HG03139 (cell line): ENCODE measurements at regions not wholly inside any gene's neighbourhood (a gene's known extent, or its start where the extent isn't known, plus 50 kb on each side); places are given as distances from the start of the nearest gene placed in this dataset.
A peak's percentile ranks its signal among the peaks of the same experiment; 100 is the strongest.

Experiments used
- ATAC-seq: cut with Tn5 transposase; IDR thresholded peaks from one replicate; pipeline ENCODE4 v1.9.1; 2021; ENCODE audit not compliant: unreplicated experiment

DNA sequence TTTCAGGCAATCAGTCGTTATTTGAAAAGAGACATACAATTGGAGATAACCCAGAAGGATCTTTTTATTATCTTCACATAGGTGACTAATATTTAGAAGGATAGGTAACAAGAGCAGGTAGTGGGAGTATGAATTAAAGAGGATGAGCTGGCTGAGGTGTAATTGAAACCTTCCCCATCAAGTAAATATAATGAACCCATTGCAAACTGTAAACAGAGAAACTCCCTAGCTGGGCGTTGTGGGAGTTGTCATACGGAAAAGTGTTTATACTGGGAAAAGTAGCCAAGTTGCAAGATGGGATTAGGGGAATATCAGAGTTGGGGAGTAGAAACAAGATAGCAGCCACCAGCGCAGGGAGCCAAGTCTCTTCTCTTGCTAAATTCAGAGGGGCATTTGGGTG lies 448.4 kb downstream of the COG6 start:
- ATAC-seq: no peak

DNA sequence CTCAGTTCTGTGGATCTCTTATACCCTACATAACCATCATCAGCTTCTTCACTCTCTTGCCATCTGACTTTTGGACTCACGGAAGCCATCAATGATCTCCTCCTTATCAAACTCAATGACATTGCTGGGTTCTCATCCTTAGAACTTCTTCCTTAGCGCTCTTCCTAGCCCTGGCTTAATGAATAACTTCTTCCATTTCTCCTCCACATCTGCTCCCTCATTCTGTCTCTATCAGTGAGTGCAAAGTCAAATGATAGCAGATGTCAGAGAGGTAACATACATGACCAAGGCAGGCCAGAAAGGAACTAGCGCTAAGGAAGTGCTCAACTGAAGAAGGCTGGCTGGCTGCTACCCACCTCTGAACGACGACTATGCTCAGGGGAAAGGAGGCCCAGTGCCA lies 449.8 kb downstream of the COG6 start:
- no peak for ATAC-seq

DNA sequence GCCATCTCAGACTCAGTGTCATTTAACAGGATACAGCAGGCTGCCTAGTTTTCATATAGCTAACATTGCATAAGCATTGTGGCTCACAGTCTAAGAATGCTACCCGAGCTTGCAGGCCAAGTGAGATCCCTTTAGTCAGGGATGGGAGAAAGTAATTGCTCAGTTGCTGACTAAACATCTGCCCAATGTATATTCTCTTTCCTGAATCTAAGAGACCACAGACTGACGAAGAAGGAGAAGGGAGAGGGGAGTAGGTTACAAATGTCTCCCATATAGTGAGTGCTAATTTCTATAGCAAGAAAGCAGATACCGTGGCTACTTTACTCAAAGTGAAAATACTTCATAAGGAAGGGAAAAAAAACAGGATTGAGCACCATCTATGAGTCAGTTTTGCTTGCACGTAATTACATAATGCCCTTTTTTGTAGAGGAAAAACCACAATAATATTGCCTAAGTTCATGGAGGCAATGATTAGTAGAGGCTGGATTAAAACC lies 453.9 kb downstream of the COG6 start:
- no peak for ATAC-seq

DNA sequence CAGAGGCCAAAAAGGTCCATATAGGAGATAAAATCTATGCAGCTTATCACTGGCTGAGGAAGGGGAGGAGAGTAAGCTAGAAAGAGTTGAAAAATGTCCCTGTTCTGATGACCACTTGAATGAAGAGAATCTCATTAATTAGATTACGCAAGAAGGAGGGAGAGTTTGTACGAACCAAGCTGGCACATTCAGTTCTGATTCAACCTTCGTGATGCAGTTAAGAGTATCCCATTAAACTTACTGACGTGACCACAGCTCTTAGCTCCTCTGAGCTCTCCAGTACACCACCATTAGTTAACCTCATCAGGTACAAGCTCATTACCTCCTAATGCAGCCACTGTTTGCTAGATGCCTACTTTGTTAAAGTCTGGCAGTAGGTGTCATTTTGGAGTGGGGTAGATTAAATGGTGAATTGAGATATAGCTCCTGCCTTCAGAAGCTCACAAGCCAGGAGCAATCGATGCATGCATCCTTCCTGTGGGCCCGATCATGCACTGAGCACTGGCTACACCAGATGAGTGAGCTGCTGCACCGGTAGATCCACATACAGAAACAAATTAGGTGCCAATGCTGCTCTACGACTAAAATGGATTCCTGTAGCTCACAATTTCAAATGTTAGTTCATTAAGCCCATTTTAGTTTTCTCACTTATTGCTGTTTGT lies 458.3 kb downstream of the COG6 start:
- ATAC-seq: no peak

DNA sequence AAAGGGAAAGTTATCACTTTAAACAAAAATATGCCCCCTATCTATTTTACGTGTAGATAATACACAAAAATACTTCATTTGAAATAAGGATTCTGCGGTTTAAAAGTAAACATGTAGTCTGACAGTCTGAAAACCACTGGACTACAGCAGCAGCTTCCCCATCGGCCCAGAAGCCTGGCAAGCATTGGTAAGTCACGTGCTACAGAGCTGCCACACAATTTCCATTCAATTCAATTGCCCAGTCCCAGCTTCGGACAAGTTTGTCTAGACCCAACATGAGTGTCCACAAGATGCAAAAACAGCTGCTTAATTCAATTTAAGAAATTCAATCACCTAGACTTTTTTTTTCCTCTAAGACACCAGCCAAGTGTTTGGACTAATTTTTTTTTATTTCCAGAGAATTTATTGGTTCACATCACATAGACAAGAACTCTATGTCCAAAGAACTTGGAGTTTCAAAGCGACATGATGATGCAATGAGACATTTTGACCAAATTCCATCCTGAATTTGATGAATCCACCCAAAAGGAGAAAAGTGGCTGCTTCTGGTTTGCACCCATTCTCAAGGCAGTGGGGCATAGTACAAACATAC lies 458.9 kb downstream of the COG6 start:
- ATAC-seq: no peak

DNA sequence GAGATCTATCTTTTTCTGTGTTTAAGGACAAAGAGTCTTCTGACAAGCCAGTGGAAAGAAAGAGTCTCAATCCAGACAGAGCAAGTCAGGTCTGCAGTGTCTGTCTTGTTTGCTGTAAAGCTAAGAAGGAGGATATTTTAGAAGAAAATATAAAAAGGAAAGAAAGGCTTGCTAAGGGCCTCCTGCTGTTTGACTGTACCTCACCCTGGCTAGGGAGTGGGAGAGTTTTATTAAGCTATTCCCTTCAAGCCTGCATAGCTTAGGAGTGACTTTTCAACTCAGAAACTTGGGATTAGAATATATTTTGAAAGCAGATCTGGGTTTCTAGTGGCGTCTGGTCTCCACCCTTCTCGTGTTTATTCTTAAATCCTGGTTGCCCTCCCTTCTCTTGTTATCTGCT lies 460.0 kb downstream of the COG6 start:
- no peak for ATAC-seq

DNA sequence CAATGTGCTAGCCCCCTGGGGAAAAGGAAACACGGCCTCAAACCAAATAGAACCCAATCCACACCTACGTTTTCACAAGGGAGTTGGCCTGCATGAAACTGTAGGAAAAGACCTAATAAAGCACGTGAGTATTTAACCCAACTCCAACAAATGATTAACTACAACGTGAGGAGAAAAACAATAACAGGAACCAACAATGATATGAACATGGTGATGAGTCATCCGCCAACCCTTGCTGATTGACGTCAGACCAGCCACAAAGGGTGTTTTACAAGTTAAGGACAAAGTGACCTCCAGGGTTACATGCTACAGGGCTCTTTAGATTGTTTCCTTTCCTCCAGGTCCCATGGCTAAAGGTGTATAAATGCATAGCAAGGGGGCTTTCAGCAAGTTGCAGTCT lies 460.5 kb downstream of the COG6 start:
- ATAC-seq: peak; percentile 75

GRCh38 chr13:40118337-40118736 lies 462.9 kb downstream of the COG6 start:
- ATAC-seq: no peak

DNA sequence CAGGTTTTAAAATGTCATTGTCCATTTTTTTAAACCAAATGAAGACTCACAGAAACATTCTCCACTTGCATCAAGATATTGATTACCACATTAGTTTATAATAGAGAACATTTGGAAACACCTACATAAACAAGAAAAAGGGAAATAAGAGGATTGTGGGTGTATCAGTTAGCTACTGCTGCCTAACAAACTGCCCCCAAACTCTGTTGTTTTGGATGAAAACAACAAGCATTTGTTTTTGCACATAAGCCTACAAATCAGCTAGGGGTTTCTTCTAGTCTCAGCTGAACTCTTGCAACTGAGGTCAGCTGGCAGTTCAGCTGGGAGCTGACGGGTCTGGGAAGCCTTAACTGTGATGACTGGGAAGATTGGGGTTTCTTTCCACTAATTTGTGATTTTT lies 464.4 kb downstream of the COG6 start:
- ATAC-seq: no peak

GRCh38 chr13:40120288-40120687 lies 464.8 kb downstream of the COG6 start:
- no peak for ATAC-seq

DNA sequence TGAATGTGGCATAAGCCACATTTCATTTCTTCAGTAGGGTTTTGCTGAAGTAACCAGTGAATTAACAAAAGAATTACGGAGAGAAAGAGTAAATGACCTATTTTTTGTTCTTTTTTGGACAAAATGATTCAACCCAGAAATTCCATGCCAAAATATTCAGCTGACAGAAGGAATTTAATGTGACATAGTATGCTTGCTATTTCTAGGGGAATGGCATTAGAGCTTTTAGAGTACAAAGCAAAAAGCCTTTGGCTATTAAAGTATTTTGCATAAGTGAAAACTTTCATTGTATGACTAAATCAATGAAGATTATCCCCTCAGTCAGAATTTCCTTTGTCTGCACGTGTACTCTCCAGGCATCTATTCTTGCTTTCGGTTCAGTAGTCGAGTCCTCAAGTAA lies 465.3 kb downstream of the COG6 start:
- ATAC-seq: no peak

DNA sequence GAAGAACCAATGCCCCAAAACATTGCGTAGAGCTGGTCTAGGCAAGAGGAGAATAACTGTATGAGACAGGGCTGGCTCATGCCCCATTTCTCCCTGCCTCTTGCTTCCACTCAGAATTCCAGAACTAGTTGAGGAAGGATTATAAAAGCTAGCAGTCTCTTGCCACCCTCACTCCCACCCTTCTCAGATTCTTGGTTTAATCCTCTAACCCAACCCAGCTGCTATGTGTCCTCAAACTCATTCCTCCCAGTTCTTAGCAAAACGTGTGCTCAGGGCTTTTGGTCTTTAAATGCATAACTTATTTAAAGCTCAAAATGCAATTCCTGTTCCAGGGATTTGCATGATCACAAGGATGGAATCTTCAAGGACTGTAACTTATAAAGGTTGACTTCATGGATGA lies 466.3 kb downstream of the COG6 start:
- no peak for ATAC-seq

- ATAC-seq: no peak
Observed at GRCh38 chr13:40123962-40124632, 468.6 kb downstream of the COG6 start.

DNA sequence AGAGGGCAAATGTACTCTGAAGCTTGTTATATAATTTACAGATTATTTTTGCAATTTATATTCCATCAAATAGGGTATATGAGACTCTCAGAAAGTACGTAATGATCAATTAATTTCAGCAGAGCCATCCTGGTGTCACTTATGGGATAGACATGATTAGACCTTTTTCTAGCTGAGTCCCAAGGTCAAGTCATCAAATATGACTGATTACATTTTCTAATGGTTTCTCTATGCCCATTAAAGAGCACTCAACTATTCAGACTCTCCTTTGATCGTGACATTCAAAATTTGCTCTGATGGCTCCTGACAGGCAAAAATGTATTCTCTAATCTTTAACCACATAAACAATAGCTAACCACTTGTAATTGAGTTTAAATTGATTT lies 469.2 kb downstream of the COG6 start:
- ATAC-seq: no peak

GRCh38 chr13:40125336-40125735 lies 469.9 kb downstream of the COG6 start:
- no peak for ATAC-seq

GRCh38 chr13:40126306-40127085 lies 471.0 kb downstream of the COG6 start:
- ATAC-seq: no peak

- no peak for ATAC-seq
Observed at GRCh38 chr13:40127476-40127875, 472.0 kb downstream of the COG6 start.

GRCh38 chr13:40127925-40128324 lies 472.5 kb downstream of the COG6 start:
- ATAC-seq: no peak

DNA sequence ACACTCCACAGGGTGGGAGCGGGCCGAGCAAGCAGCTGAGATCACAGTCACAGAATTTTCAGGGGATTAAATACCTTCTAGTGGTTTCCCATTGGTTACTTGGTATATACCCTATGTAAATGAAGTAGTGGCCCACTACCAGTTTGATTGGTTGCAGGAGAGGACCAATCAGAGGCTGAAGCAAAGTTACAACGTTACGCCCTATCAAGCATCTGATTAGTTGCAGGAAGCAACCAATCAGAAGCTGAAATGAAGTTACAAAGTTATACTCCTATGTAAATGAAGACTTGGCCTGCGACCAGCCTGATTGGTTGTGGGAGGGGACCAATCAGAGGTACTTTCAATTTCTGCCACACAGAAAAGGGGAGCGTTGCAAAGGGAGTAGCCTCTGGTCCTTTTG lies 474.0 kb downstream of the COG6 start:
- no peak for ATAC-seq

- ATAC-seq: no peak
Observed at GRCh38 chr13:40130871-40131636, 475.6 kb downstream of the COG6 start.

DNA sequence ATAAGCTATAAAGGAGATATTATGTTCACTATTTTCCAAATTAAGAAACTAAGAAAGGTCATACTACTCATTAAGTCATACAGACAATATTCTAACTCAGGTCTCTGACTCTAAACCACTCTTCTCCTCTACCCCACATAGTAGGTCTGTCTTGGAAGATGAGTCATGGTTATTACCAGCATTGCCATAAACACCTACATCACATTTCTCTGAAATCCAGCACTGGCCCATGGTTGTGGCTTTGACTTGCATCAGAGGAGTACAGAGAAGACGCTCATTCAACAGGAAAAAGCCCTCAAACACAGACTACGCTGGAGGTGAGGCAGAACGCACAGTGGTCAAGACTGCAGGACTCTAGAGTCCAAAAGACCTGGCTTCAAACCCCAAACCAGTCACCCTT lies 476.8 kb downstream of the COG6 start:
- ATAC-seq: no peak
